GM12872 (cell line): ENCODE measurements at regions not wholly inside any gene's neighbourhood (a gene's known extent, or its start where the extent isn't known, plus 50 kb on each side); places are given as distances from the start of the nearest gene placed in this dataset.

Experiments
- CTCF ChIP-seq: IDR thresholded peaks from 3 replicates; pipeline ENCODE4 v1.5.1; 2011; ENCODE audit warnings: low read depth, mild to moderate bottlenecking, low read length, moderate library complexity; ENCODE audit not compliant: insufficient read depth

DNA sequence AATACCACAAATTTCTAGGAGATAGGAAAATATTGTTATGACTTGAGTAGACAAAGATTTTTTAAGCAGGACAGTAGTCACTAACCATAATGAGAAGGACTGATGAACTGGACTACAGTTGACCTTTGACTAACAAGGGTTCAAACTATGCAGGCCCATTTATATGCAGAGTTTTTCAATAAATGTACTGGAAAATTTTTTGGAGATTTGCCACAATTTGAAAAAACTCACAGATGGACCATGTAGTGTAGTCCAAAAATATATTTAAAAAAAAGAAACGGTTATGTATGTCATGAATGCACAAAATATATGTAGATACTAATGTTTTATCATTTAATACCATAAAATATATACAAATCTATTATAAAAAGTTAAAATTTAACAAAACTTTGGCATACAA lies 151.8 kb downstream of the LRRN1 start:
- no peak for TF ChIP-seq CTCF

GRCh38 chr3:3951501-3951900 lies 152.3 kb downstream of the LRRN1 start:
- TF ChIP-seq CTCF = no peak

DNA sequence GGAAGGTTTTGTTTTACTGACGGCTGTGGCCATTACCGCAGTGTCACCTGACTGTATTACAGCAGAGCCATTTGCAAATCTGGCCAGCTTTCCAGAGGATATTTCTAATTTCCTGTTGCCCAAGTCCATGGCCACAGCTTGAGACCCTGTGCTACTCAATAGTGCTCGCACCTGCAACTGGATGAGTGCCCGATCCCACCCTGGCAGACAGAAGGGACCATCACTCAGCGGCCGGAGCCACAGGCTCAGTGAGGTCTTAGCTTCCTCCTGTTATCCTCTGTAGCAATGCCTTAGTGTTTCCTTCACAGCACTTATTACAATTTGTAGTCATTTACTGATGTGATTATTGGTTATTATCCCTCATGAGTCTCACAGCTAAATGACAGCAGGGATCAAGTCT lies 184.8 kb downstream of the LRRN1 start:
- no peak for TF ChIP-seq CTCF

DNA sequence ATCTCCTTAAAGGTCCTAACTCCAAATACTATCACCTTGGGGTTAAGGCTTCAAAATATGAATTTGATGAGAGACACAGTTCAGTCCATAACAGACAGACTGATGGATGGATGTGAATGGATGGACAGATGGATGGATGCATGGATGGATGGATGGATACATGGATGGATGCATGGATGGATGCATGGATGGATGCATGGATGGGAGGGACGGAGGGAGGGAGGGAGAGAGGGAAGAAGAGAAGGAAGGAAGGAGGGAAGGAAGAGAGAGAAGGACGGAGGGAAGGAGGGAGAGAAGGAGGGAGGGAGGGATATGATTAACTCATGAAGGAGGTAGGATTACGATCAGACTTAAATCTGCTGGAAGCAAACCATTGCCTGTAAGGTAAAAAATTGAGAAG lies 192.4 kb downstream of the LRRN1 start:
- TF ChIP-seq CTCF = no peak

GRCh38 chr3:3992312-3992874 lies 193.2 kb downstream of the LRRN1 start:
- TF ChIP-seq CTCF = no peak

GRCh38 chr3:3998140-3998922 lies 199.1 kb downstream of the LRRN1 start:
- TF ChIP-seq CTCF = peak; percentile 69

- no peak for TF ChIP-seq CTCF
Observed at GRCh38 chr3:4001976-4002375, 202.7 kb downstream of the LRRN1 start.
